Astrocyte (in vitro differentiated cells and primary cell): ENCODE measurements at regions not wholly inside any gene's neighbourhood (a gene's known extent, or its start where the extent isn't known, plus 50 kb on each side); places are given as distances from the start of the nearest gene placed in this dataset.

Experiments
- EZH2 ChIP-seq: IDR thresholded peaks from 2 replicates; pipeline ENCODE4 v1.6.1; 2012; ENCODE audit warnings: mild to moderate bottlenecking, low read length, inconsistent platforms; ENCODE audit not compliant: insufficient read depth
- TF ChIP-seq, protein P1 (sequence below): IDR thresholded peaks from 2 replicates; pipeline ENCODE4 v1.5.1; 2011; ENCODE audit warnings: low read depth, mild to moderate bottlenecking, inconsistent platforms, low read length, moderate library complexity; ENCODE audit not compliant: insufficient read depth

DNA sequence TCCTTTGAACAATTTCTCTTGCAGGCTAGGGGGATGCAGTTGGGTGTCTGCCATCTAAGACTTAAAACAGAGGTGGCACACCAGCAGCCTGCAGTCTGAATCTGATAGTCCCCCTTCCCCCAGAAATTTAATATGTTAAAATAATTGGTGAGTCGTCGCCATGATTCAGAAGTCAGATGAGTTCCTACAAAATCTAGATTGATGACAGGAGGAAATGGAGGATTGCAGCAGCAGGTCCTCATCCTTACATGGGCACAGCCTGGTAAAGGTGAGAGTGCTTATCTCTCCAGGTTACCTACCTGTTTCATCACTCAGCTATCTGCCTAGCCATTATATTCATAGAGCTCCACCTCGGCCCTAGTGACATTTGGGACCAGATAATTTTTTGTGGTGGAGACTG lies 112.3 kb downstream of the PCSK1 start:
- TF ChIP-seq, protein P1, sequence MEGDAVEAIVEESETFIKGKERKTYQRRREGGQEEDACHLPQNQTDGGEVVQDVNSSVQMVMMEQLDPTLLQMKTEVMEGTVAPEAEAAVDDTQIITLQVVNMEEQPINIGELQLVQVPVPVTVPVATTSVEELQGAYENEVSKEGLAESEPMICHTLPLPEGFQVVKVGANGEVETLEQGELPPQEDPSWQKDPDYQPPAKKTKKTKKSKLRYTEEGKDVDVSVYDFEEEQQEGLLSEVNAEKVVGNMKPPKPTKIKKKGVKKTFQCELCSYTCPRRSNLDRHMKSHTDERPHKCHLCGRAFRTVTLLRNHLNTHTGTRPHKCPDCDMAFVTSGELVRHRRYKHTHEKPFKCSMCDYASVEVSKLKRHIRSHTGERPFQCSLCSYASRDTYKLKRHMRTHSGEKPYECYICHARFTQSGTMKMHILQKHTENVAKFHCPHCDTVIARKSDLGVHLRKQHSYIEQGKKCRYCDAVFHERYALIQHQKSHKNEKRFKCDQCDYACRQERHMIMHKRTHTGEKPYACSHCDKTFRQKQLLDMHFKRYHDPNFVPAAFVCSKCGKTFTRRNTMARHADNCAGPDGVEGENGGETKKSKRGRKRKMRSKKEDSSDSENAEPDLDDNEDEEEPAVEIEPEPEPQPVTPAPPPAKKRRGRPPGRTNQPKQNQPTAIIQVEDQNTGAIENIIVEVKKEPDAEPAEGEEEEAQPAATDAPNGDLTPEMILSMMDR: no peak
- no peak for TF ChIP-seq EZH2
